Gastrocnemius medialis (tissue), 4 donors: ENCODE measurements at regions not wholly inside any gene's neighbourhood (a gene's known extent, or its start where the extent isn't known, plus 50 kb on each side); places are given as distances from the start of the nearest gene placed in this dataset.

Source experiments
- ATAC-seq, 2 donors: fragments of 150-250 bp; one replicate each; pipeline ENCODE4 v1.9.1; 2016
- DNase-seq, 2 donors: peaks; one replicate each; pipeline ENCODE4 v3.0.0-alpha.2; 2019
- H3K27ac ChIP-seq, 4 donors: fragments of 200-600 bp; sonication (generic); 1 replicate in 1 of 4; 2 replicates in 3 of 4; pipeline ENCODE4 v1.5.1; 2016 to 2018; ENCODE audit warnings: mild to moderate bottlenecking in 2 of 4, moderate library complexity in 1 of 4
- H3K27me3 ChIP-seq, 3 donors: fragments of 200-600 bp; sonication (generic) in 2 of 3; 1 replicate in 1 of 3; 2 replicates in 2 of 3; pipeline versions ENCODE4 v1.5.1 to v1.6.0; 2016 to 2019; ENCODE audit warnings: mild to moderate bottlenecking in 1 of 3, moderate library complexity in 1 of 3
- H3K36me3 ChIP-seq, 2 donors: fragments of 200-600 bp; sonication (generic) in 1 of 2; one replicate each; pipeline ENCODE4 v1.5.1; 2017 to 2018
- H3K4me1 ChIP-seq, 2 donors: fragments of 200-600 bp; sonication (generic) in 1 of 2; one replicate each; pipeline ENCODE4 v1.5.1; 2016 to 2017; ENCODE audit warnings: mild to moderate bottlenecking in 2 of 2
- H3K4me3 ChIP-seq, 4 donors: fragments of 200-600 bp; sonication (generic) in 3 of 4; 1 replicate in 1 of 4; 2 replicates in 3 of 4; pipeline ENCODE4 v1.5.1; 2016 to 2019; ENCODE audit warnings: mild to moderate bottlenecking in 2 of 4
- H3K9me3 ChIP-seq, 3 donors: fragments of 200-600 bp; sonication (generic) in 2 of 3; 1 replicate in 1 of 3; 2 replicates in 2 of 3; pipeline ENCODE4 v1.5.1; 2016 to 2019
- CTCF ChIP-seq, 5 experiments: fragments of 450-650 bp in 3 of 5; fragments of 200-600 bp in 2 of 5; sonication (generic) in 2 of 5; IDR thresholded peaks in 4 of 5; conservative IDR thresholded peaks in 1 of 5; 1 replicate in 4 of 5; 2 replicates in 1 of 5; pipeline ENCODE4 v1.5.1; 2016 to 2019; ENCODE audit warnings: antibody characterized with exemption in 5 of 5, mild to moderate bottlenecking in 3 of 5, moderate library complexity in 3 of 5
- POLR2A ChIP-seq, 2 donors: fragments of 450-650 bp; IDR thresholded peaks; one replicate each; pipeline ENCODE4 v1.6.1; 2017; ENCODE audit warnings: antibody characterized with exemption in 2 of 2, mild to moderate bottlenecking in 2 of 2, moderate library complexity in 2 of 2
- in situ Hi-C, 4 donors: fragments of 200-750 bp; cut with MboI; loops; one replicate each; pipeline versions ENCODE4 v1.15.0 to v1.8.0; 2017; ENCODE audit warnings: low sequenced_read_pairs in 4 of 4
- intact Hi-C: fragments of 100-400 bp; cut with DNase I; formaldehyde crosslinking; loops from one replicate; pipeline ENCODE4 v1.15.1; 2023; ENCODE audit warnings: low total_unique reads

GRCh38 chr20:39213476-39214145, 251.5 kb downstream of the DHX35 start:
- Histone ChIP-seq H3K4me3 (no peak overlapping the region), H3K4me1 (no peaks in the 10 kb centered on the region), H3K27ac (no peak overlapping the region), H3K36me3 (no peaks in the 10 kb centered on the region), H3K27me3 (no peaks in the 10 kb centered on the region), H3K9me3 (no peaks in the 10 kb centered on the region)
- intact Hi-C loops: no loop called here
- in situ Hi-C loops: no loop called here
- ATAC-seq (no peak), DNase-seq (no peak)
- no peak for TF ChIP-seq CTCF (IDR thresholded peaks at IDR 0.05 in 4 of 5, conservative IDR thresholded peaks at IDR 0.05 in 1 of 5)
- TF ChIP-seq POLR2A (IDR thresholded peaks at IDR 0.05): no peak

- no peaks in the 10 kb centered on the region for H3K27me3 ChIP-seq
- intact Hi-C loops (no loop called here), in situ Hi-C loops (no loop called here)
- H3K4me3 ChIP-seq: no peak overlapping the region
- no peaks in the 10 kb centered on the region for H3K9me3 ChIP-seq
- no peak overlapping the region for H3K27ac ChIP-seq
- peaks cover 14 to 24% of the 10 kb centered on the region in 2 donors for H3K4me1 ChIP-seq
- DNase-seq (no peak), ATAC-seq (no peak)
- no peak for TF ChIP-seq POLR2A (IDR thresholded peaks at IDR 0.05)
- no peak for TF ChIP-seq CTCF (IDR thresholded peaks at IDR 0.05 in 4 of 5, conservative IDR thresholded peaks at IDR 0.05 in 1 of 5)
- no peaks in the 10 kb centered on the region for H3K36me3 ChIP-seq
These were observed 249.1 kb downstream of the DHX35 start for GRCh38 chr20:39211060-39211748.

- DNase-seq (no peak), ATAC-seq (no peak)
- H3K4me1 ChIP-seq: peaks cover 14 to 24% of the 10 kb centered on the region in 2 donors
These were observed 248.3 kb downstream of the DHX35 start for GRCh38 chr20:39210341-39211036.

GRCh38 chr20:39206899-39207564, 244.9 kb downstream of the DHX35 start:
- ATAC-seq (peak; percentile 97 to 99), DNase-seq (peak; percentile 38 to 69)
- Histone ChIP-seq H3K4me1 (peaks cover 14 to 24% of the 10 kb centered on the region in 2 donors), H3K9me3 (no peaks in the 10 kb centered on the region), H3K36me3 (no peaks in the 10 kb centered on the region), H3K27me3 (no peaks in the 10 kb centered on the region), H3K4me3 (no peak overlapping the region), H3K27ac (peak overlapping the region; percentile 29 to 72 (median 60))
- TF ChIP-seq CTCF (IDR thresholded peaks at IDR 0.05 in 4 of 5, conservative IDR thresholded peaks at IDR 0.05 in 1 of 5): no peak
- TF ChIP-seq POLR2A (IDR thresholded peaks at IDR 0.05): no peak
- in situ Hi-C loops: no loop called here
- intact Hi-C loops: no loop called here

More at GRCh38 chr20:39210341-39211036, 248.3 kb downstream of the DHX35 start:
- TF ChIP-seq CTCF (IDR thresholded peaks at IDR 0.05 in 4 of 5, conservative IDR thresholded peaks at IDR 0.05 in 1 of 5) (no peak), POLR2A (IDR thresholded peaks at IDR 0.05) (no peak)
- Histone ChIP-seq H3K4me3 (no peak overlapping the region), H3K9me3 (no peaks in the 10 kb centered on the region), H3K27ac (no peak overlapping the region), H3K36me3 (no peaks in the 10 kb centered on the region), H3K27me3 (no peaks in the 10 kb centered on the region)
- in situ Hi-C loops: no loop called here
- intact Hi-C loops: no loop called here
